ENCODE measurements at regions not wholly inside any gene's neighbourhood (a gene's known extent, or its start where the extent isn't known, plus 50 kb on each side); places are given as distances from the start of the nearest gene placed in this dataset.

- ChIA-PET POLR2A (ENCODE audit: unreplicated experiment) (no interaction called here), CTCF (no interaction called here)
- Histone ChIP-seq H3K4me3 (ENCODE audit: low read length) (no peak overlapping the region), H4K20me1 (ENCODE audit: low read length) (no peaks in the 10 kb centered on the region), H3K27me3 (ENCODE audit: low read length) (no peaks in the 10 kb centered on the region), H3K36me3 (ENCODE audit: low read depth, low read length) (no peaks in the 10 kb centered on the region), H2AFZ (ENCODE audit: low read length) (no peak overlapping the region), H3K9ac (ENCODE audit: low read length) (no peak overlapping the region), H3F3A (ENCODE audit: low read length, unreplicated experiment) (no peaks in the 10 kb centered on the region), H3K9me3 (ENCODE audit: low read length) (no peaks in the 10 kb centered on the region), H3K9me2 (replicated peaks; ENCODE audit: low read length) (no peaks in the 10 kb centered on the region), H3K27ac (ENCODE audit: low read length) (no peak overlapping the region), H3K4me2 (ENCODE audit: low read length) (no peak overlapping the region), H3K79me2 (ENCODE audit: low read length) (no peaks in the 10 kb centered on the region), H3K4me1 (ENCODE audit: insufficient read depth, low read length) (peaks cover 6% of the 10 kb centered on the region; the same call in 1 of the 2 replicates)
- no TSS peak for BruUV-seq (replicated peaks)
- ATAC-seq (no peak), DNase-seq (peak; percentile 26)
- no peak for TF ChIP-seq EZH2 (IDR thresholded peaks at IDR 0.05; ENCODE audit: low read length, unreplicated experiment)
- TF ChIP-seq CTCF (conservative IDR thresholded peaks at IDR 0.05; ENCODE audit: low read depth, low read length), result no peak
- intact Hi-C loops (cut with micrococcal nuclease), result no loop called here
Measured at GRCh38 chr1:177427811-177428210, 257.1 kb downstream of the BRINP2 start.

GRCh38 chr1:177426497-177426896 lies 255.7 kb downstream of the BRINP2 start:
- no peaks in the 10 kb centered on the region for H3K9me2 ChIP-seq (replicated peaks; ENCODE audit: low read length)
- H3K36me3 ChIP-seq (ENCODE audit: low read depth, low read length), result no peaks in the 10 kb centered on the region
- ChIA-PET CTCF (no interaction called here), POLR2A (ENCODE audit: unreplicated experiment) (no interaction called here)
- H3K4me1 ChIP-seq (ENCODE audit: insufficient read depth, low read length), result peaks cover 6% of the 10 kb centered on the region; the same call in 1 of the 2 replicates
- H3K4me3 ChIP-seq (ENCODE audit: low read length), result no peak overlapping the region
- no peaks in the 10 kb centered on the region for H3K9me3 ChIP-seq (ENCODE audit: low read length)
- ATAC-seq (no peak), DNase-seq (no peak)
- H2AFZ ChIP-seq (ENCODE audit: low read length), result no peak overlapping the region
- no peaks in the 10 kb centered on the region for H4K20me1 ChIP-seq (ENCODE audit: low read length)
- H3K27ac ChIP-seq (ENCODE audit: low read length), result no peak overlapping the region
- H3F3A ChIP-seq (ENCODE audit: low read length, unreplicated experiment), result no peaks in the 10 kb centered on the region
- intact Hi-C loops (cut with micrococcal nuclease), result no loop called here
- BruUV-seq (replicated peaks), result no TSS peak
- H3K4me2 ChIP-seq (ENCODE audit: low read length), result no peak overlapping the region
- H3K9ac ChIP-seq (ENCODE audit: low read length), result no peak overlapping the region
- H3K27me3 ChIP-seq (ENCODE audit: low read length), result no peaks in the 10 kb centered on the region
- TF ChIP-seq EZH2phosphoT487 (IDR thresholded peaks at IDR 0.05; ENCODE audit: borderline replicate concordance, low read length) (no peak), EZH2 (IDR thresholded peaks at IDR 0.05; ENCODE audit: low read length, unreplicated experiment) (no peak), CTCF (conservative IDR thresholded peaks at IDR 0.05; ENCODE audit: low read depth, low read length) (no peak)
- H3K79me2 ChIP-seq (ENCODE audit: low read length), result no peaks in the 10 kb centered on the region

- Histone ChIP-seq H4K20me1 (ENCODE audit: low read length) (no peaks in the 10 kb centered on the region), H3F3A (ENCODE audit: low read length, unreplicated experiment) (no peaks in the 10 kb centered on the region), H3K9ac (ENCODE audit: low read length) (no peak overlapping the region), H3K4me3 (ENCODE audit: low read length) (no peak overlapping the region), H3K27ac (ENCODE audit: low read length) (no peak overlapping the region), H3K79me2 (ENCODE audit: low read length) (no peaks in the 10 kb centered on the region), H3K9me3 (ENCODE audit: low read length) (no peaks in the 10 kb centered on the region), H2AFZ (ENCODE audit: low read length) (no peak overlapping the region), H3K27me3 (ENCODE audit: low read length) (no peaks in the 10 kb centered on the region), H3K36me3 (ENCODE audit: low read depth, low read length) (no peaks in the 10 kb centered on the region), H3K4me2 (ENCODE audit: low read length) (no peak overlapping the region), H3K4me1 (ENCODE audit: insufficient read depth, low read length) (peaks cover 6% of the 10 kb centered on the region; the same call in 1 of the 2 replicates), H3K9me2 (replicated peaks; ENCODE audit: low read length) (no peaks in the 10 kb centered on the region)
- BruUV-seq (replicated peaks), result no TSS peak
- DNase-seq, result no peak
- ChIA-PET POLR2A (ENCODE audit: unreplicated experiment) (no interaction called here), CTCF (no interaction called here)
- intact Hi-C loops (cut with micrococcal nuclease), result no loop called here
- TF ChIP-seq EZH2 (IDR thresholded peaks at IDR 0.05; ENCODE audit: low read length, unreplicated experiment) (no peak), EZH2phosphoT487 (IDR thresholded peaks at IDR 0.05; ENCODE audit: borderline replicate concordance, low read length) (no peak), CTCF (conservative IDR thresholded peaks at IDR 0.05; ENCODE audit: low read depth, low read length) (no peak)
- ATAC-seq, result no peak
Measured at GRCh38 chr1:177425199-177425598, 254.4 kb downstream of the BRINP2 start.

All from PC-3 (cell line).